Upper lobe of right lung (tissue), 1 donor: ENCODE measurements at regions not wholly inside any gene's neighbourhood (a gene's known extent, or its start where the extent isn't known, plus 50 kb on each side); places are given as distances from the start of the nearest gene placed in this dataset.

Experiments
- ATAC-seq: fragments of 200-7000 bp; cut with Tn5 transposase; one replicate; pipeline ENCODE4 v1.9.1; 2020; ENCODE audit warnings: mild to moderate bottlenecking, moderate library complexity
- DNase-seq: peaks from one replicate; pipeline ENCODE4 v3.0.0-alpha.2; 2020
- H3K27ac ChIP-seq: fragments of 200-600 bp; one replicate; pipeline ENCODE4 v1.8.0; 2022
- H3K27me3 ChIP-seq: fragments of 200-600 bp; one replicate; pipeline ENCODE4 v1.8.0; 2022; ENCODE audit warnings: mild to moderate bottlenecking
- H3K36me3 ChIP-seq: fragments of 200-600 bp; one replicate; pipeline ENCODE4 v1.8.0; 2022
- H3K4me1 ChIP-seq: fragments of 200-600 bp; one replicate; pipeline ENCODE4 v1.8.0; 2022
- H3K4me3 ChIP-seq: fragments of 200-600 bp; one replicate; pipeline ENCODE4 v1.8.0; 2022; ENCODE audit warnings: mild to moderate bottlenecking
- H3K9me3 ChIP-seq: fragments of 200-600 bp; one replicate; pipeline ENCODE4 v1.8.0; 2022
- CTCF ChIP-seq: fragments of 200-600 bp; IDR thresholded peaks from one replicate; pipeline ENCODE4 v1.8.0; 2022; ENCODE audit warnings: antibody characterized with exemption
- intact Hi-C: fragments of 100-400 bp; cut with DNase I; formaldehyde crosslinking; loops from one replicate; pipeline ENCODE4 v1.11.0; 2022
- donor health status: DM: no; HTN: yes; CAD: no; lungs with severe emphysema.

- no peak for TF ChIP-seq CTCF
- ATAC-seq = no peak
- no peak overlapping the region for H3K27ac ChIP-seq
- H3K4me3 ChIP-seq = no peak overlapping the region
- no peaks in the 10 kb centered on the region for H3K9me3 ChIP-seq
- no peaks in the 10 kb centered on the region for H3K27me3 ChIP-seq
- H3K36me3 ChIP-seq = no peaks in the 10 kb centered on the region
- intact Hi-C loops = no loop called here
- no peaks in the 10 kb centered on the region for H3K4me1 ChIP-seq
- DNase-seq = no peak
Observed at GRCh38 chr3:146783446-146783845, 178.3 kb upstream of the PLSCR5 start.

- no peak for ATAC-seq
- intact Hi-C loops = no loop called here
Observed at GRCh38 chr3:146781606-146782005, 176.5 kb upstream of the PLSCR5 start.

DNA sequence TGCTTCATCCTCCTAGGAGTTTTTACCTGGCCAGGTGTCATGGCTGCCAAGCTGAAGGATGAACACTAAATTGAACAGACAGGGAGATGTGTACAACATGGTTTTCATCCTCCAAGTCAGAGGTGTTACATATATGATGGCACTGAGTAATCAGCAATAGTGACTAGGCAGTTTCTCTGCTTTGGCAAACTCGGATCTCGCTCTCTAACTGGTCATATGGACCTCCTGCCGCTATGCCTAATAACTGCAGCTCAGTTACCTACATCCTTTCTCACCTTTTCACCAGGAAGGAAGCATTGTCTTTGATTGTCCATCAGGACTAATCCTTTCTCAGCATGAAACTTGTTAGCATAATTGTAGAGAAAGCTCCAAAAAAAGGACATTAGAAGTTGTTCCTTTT, 175.9 kb upstream of the PLSCR5 start:
- no peaks in the 10 kb centered on the region for H3K4me1 ChIP-seq
- DNase-seq = no peak
- no peaks in the 10 kb centered on the region for H3K27me3 ChIP-seq
- H3K36me3 ChIP-seq = no peaks in the 10 kb centered on the region
- H3K27ac ChIP-seq = no peak overlapping the region
- no peak for TF ChIP-seq CTCF
- no peak for ATAC-seq
- H3K4me3 ChIP-seq = no peak overlapping the region
- no peaks in the 10 kb centered on the region for H3K9me3 ChIP-seq
- intact Hi-C loops = no loop called here

More at GRCh38 chr3:146781606-146782005, 176.5 kb upstream of the PLSCR5 start:
- TF ChIP-seq CTCF = no peak
- H3K27me3 ChIP-seq = no peaks in the 10 kb centered on the region
- no peaks in the 10 kb centered on the region for H3K36me3 ChIP-seq
- no peak for DNase-seq
- no peak overlapping the region for H3K4me3 ChIP-seq
- no peaks in the 10 kb centered on the region for H3K9me3 ChIP-seq
- H3K27ac ChIP-seq = no peak overlapping the region
- H3K4me1 ChIP-seq = no peaks in the 10 kb centered on the region

- TF ChIP-seq CTCF = no peak
- Histone ChIP-seq H3K27me3 (no peaks in the 10 kb centered on the region), H3K36me3 (no peaks in the 10 kb centered on the region), H3K9me3 (no peaks in the 10 kb centered on the region), H3K4me3 (no peak overlapping the region), H3K27ac (no peak overlapping the region), H3K4me1 (no peaks in the 10 kb centered on the region)
- ATAC-seq = no peak
- intact Hi-C loops = no loop called here
- no peak for DNase-seq
Observed at GRCh38 chr3:146780251-146780650, 175.1 kb upstream of the PLSCR5 start.

GRCh38 chr3:146777941-146778340, 172.8 kb upstream of the PLSCR5 start:
- Histone ChIP-seq H3K4me3 (no peak overlapping the region), H3K9me3 (no peaks in the 10 kb centered on the region), H3K27me3 (no peaks in the 10 kb centered on the region), H3K27ac (no peak overlapping the region), H3K36me3 (no peaks in the 10 kb centered on the region), H3K4me1 (no peaks in the 10 kb centered on the region)
- intact Hi-C loops = no loop called here
- DNase-seq = no peak
- ATAC-seq = no peak
- no peak for TF ChIP-seq CTCF

DNA sequence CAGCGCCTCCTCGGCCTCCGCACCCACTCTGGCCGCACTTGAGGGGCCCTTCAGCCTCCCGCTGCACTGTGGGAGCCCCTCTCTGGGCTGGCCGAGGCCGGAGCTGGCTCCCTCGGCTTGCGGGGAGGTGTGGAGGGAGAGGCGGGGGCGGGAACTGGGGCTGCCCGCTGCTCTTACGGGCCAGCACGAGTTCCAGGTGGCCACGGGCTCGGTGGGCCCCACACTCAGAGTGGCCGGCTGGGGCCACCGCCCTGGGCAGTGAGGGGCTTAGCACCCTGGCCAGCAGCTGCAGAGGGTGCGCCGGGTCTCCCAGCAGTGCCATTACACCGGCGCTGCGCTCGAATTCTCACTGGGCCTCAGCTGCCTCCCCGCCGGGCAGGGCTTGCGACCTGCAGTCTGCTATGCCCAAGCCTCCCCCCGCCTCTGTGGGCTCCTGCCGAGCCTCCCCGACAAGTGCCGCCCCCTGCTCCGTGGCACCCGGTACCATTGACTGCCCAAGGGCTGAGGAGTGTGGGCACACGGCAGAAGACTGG, 167.1 kb upstream of the PLSCR5 start:
- H3K4me1 ChIP-seq = no peaks in the 10 kb centered on the region
- no peaks in the 10 kb centered on the region for H3K27me3 ChIP-seq
- H3K36me3 ChIP-seq = no peaks in the 10 kb centered on the region
- intact Hi-C loops = no loop called here
- no peak for DNase-seq
- peak; percentile 21 for ATAC-seq
- H3K9me3 ChIP-seq = no peaks in the 10 kb centered on the region
- no peak overlapping the region for H3K27ac ChIP-seq
- TF ChIP-seq CTCF = no peak
- H3K4me3 ChIP-seq = no peak overlapping the region
